HepG2 (cell line): ENCODE measurements at regions not wholly inside any gene's neighbourhood (a gene's known extent, or its start where the extent isn't known, plus 50 kb on each side); places are given as distances from the start of the nearest gene placed in this dataset.
"Not testable (repeated sequence)": the region's sequence is repeated elsewhere in the genome, so short reads cannot be mapped to it uniquely, and the experiment has no call there.

ENCODE experiments used
- ATAC-seq: fragments of 200-7000 bp; cut with Tn5 transposase; 3 replicates; pipeline ENCODE4 v1.9.1; 2020; ENCODE audit warnings: mild to moderate bottlenecking, moderate library complexity
- BruUV-seq: library from RNA; stranded (reverse); fragments of 400-500 nt; replicated peaks from 2 replicates; lab custom pipeline; 2021; lab: Mats Ljungman, UMichigan
- CTCF ChIA-PET: fragments of 300-600 bp; formaldehyde crosslinking; extraction: SDS; loops from one replicate; lab custom pipeline; 2021; ENCODE audit warnings: low total read pairs, inconsistent platforms, low intra/inter-chr PET ratio; lab: Yijun Ruan, JAX
- POLR2A ChIA-PET: fragments of 350-600 bp; sonication (Branson Sonifier 250); formaldehyde crosslinking; loops from one replicate; lab custom pipeline; 2020; ENCODE audit warnings: antibody characterized with exemption, inconsistent platforms; lab: Yijun Ruan, JAX
- DNase-seq: peaks from one replicate; pipeline ENCODE4 v3.0.0-alpha.2; 2015; ENCODE audit warnings: low spot score
- FAIRE-seq: peaks from 3 replicates; lab custom pipeline; 2011; peaks lifted over from hg19 to GRCh38; lab: Jason Lieb, UNC
- H2AFZ ChIP-seq: one replicate; pipeline ENCODE4 v1.6.1; 2011; ENCODE audit warnings: low read length, inconsistent platforms
- H3K27ac ChIP-seq: fragments of 300-600 bp; 3 replicates; pipeline ENCODE4 v1.8.0; 2011; ENCODE audit warnings: mixed run types, mild to moderate bottlenecking, mixed read lengths, low read length, inconsistent platforms; ENCODE audit not compliant: insufficient read depth; ENCODE audit errors: extremely low read length
- H3K27me3 ChIP-seq, 2 experiments: fragments of 200-600 bp in 1 of 2; 2 replicates in 1 of 2; 3 replicates in 1 of 2; pipeline versions ENCODE4 v1.6.0 to v1.8.0; 2011; ENCODE audit warnings: low read length in 2 of 2, mild to moderate bottlenecking in 2 of 2, moderate library complexity in 2 of 2, inconsistent platforms in 1 of 2; ENCODE audit not compliant: insufficient read depth in 2 of 2, control insufficient read depth in 1 of 2
- H3K36me3 ChIP-seq, 2 experiments: fragments of 200-600 bp in 1 of 2; replicated peaks in 1 of 2; 2 replicates in 1 of 2; 3 replicates in 1 of 2; pipeline versions ENCODE4 v1.5.1 to v1.8.0; 2011; ENCODE audit warnings: low read length in 2 of 2, inconsistent platforms in 1 of 2; ENCODE audit not compliant: insufficient read depth in 2 of 2, control insufficient read depth in 1 of 2
- H3K4me1 ChIP-seq: 2 replicates; pipeline ENCODE4 v1.5.1; 2012; ENCODE audit warnings: low read length, inconsistent platforms; ENCODE audit not compliant: insufficient read depth
- H3K4me2 ChIP-seq: 2 replicates; pipeline ENCODE4 v1.6.0; 2011; ENCODE audit warnings: low read depth, low read length, inconsistent platforms
- H3K4me3 ChIP-seq, 3 experiments: fragments of 200-600 bp in 1 of 3; sonication (generic), shearing (Covaris generic) in 1 of 3; replicated peaks in 1 of 3; 2 replicates each; pipeline ENCODE4 v1.5.1; 2011 to 2016; ENCODE audit warnings: low read length in 3 of 3, inconsistent platforms in 2 of 3, low read depth in 2 of 3, mild to moderate bottlenecking in 2 of 3, control low read depth in 1 of 3, mixed read lengths in 1 of 3; ENCODE audit not compliant: insufficient read depth in 1 of 3
- H3K79me2 ChIP-seq: one replicate; pipeline ENCODE4 v1.6.1; 2011; ENCODE audit warnings: low read length, inconsistent platforms; ENCODE audit not compliant: insufficient read depth
- H3K9ac ChIP-seq: 2 replicates; pipeline ENCODE4 v1.6.0; 2011; ENCODE audit warnings: mild to moderate bottlenecking, low read depth, low read length, inconsistent platforms; ENCODE audit not compliant: insufficient read depth
- H3K9me3 ChIP-seq: 2 replicates; pipeline ENCODE4 v1.5.1; 2012; ENCODE audit warnings: mild to moderate bottlenecking, low read length
- H4K20me1 ChIP-seq: 2 replicates; pipeline ENCODE4 v1.6.0; 2011; ENCODE audit warnings: inconsistent platforms, mild to moderate bottlenecking, low read length, moderate library complexity; ENCODE audit not compliant: insufficient read depth
- ZNF143 ChIP-seq: sonication (generic); formaldehyde crosslinking; IDR thresholded peaks from 2 replicates; pipeline ENCODE4 v1.4.0; 2020; ENCODE audit warnings: missing genetic modification reagents
- WGBS: methylation state at CpG from one replicate; pipeline ENCODE4 v1.1.6; 2017; ENCODE audit warnings: low lambda C conversion rate; 5-methylcytosine and 5-hydroxymethylcytosine counted together
- in situ Hi-C: cut with HindIII; loops from 2 replicates; pipeline ENCODE4 v1.10.0; 2017; ENCODE audit warnings: low pct_unique_long_range_greater_than_20kb; ENCODE audit not compliant: extremely low pct_ligation_motif_present
- intact Hi-C: fragments of 100-400 bp; cut with micrococcal nuclease; formaldehyde crosslinking; loops from one replicate; pipeline ENCODE4 v1.10.0; 2022; ENCODE audit not compliant: unreplicated experiment

DNA sequence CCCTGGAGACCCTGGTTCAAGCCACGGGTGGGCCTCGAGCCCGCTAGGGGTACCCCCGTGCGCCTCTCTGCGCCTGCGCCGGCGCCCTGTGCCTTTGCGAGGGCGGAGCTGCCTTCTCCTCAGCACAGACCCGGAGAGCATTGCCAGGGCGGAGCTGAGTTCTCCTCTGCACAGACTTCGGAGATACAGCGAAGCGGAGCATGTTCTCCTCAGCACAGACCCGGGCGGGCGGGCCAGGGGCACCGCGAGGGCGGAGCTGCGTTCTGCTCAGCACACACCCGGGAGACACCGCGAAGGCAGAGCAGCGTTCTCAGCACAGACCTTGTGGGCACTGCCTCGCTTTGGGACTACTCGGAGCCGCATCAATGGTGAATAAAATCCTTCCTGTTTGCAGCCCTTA lies 753.0 kb downstream of the SPATA31A1 start:
- H3K27ac ChIP-seq, H3K4me3 ChIP-seq, H4K20me1 ChIP-seq, CTCF ChIA-PET, ATAC-seq, FAIRE-seq, H3K9me3 ChIP-seq, POLR2A ChIA-PET, BruUV-seq, H2AFZ ChIP-seq, H3K4me2 ChIP-seq, H3K27me3 ChIP-seq, DNase-seq, H3K79me2 ChIP-seq, intact Hi-C loops, in situ Hi-C loops, H3K36me3 ChIP-seq, H3K4me1 ChIP-seq, H3K9ac ChIP-seq: not testable (repeated sequence)
- 96% methylated on average over 14 of the region's 30 CpGs for WGBS

DNA sequence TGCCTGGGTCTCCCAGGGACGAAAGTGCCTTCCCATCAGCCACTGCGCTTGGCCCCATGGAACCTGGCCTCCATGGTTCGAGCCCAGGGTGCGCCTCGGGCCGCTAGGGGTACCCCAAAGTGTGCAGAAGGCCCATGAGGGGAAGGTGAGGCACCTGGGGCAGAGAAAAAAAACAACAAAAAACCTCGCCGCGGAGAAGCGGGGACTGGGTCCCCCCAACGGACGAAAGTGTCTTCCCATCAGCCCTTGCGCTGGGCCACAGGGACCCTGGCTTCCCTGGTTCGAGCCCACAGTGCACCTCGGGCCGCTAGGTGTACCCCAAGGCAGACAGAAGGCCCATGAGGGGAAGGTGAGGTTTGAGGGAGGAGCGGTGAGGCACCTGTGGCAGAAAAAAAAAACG lies 755.3 kb downstream of the SPATA31A1 start:
- DNase-seq, H3K9ac ChIP-seq, H3K27ac ChIP-seq, H3K9me3 ChIP-seq, BruUV-seq, H2AFZ ChIP-seq, H3K36me3 ChIP-seq, H3K79me2 ChIP-seq, H4K20me1 ChIP-seq, in situ Hi-C loops, H3K4me1 ChIP-seq, POLR2A ChIA-PET, ATAC-seq, intact Hi-C loops, CTCF ChIA-PET, FAIRE-seq, H3K27me3 ChIP-seq, H3K4me3 ChIP-seq: not testable (repeated sequence)
- WGBS, result 68% methylated on average over 12 of the region's 18 CpGs
- H3K4me2 ChIP-seq, result peak overlapping the region; percentile 39
- peak; percentile 34; the same call in 1 of the 2 replicates for TF ChIP-seq ZNF143 (CRISPR knock-in tag)

DNA sequence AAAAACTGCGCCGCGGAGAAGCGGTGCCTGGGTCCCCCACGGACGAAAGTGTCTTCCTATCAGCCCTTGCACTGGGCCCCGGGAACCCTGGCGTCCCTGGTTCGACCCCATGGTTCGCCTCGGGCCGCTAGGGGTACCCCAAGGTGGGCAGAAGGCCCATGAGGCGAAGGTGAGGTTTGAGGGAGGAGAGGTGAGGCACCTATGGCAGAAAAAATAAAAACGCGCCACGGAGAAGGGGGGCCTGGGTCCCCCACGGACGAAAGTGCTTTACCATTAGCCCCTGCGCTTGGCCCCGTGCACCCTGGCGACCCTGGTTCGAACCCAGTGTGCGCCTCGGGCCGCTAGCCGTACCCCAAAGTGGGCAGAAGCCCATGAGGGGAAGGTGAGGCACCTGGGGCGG lies 756.1 kb downstream of the SPATA31A1 start:
- H3K27me3 ChIP-seq, H3K79me2 ChIP-seq, H2AFZ ChIP-seq, H3K36me3 ChIP-seq, intact Hi-C loops, H3K4me1 ChIP-seq, CTCF ChIA-PET, ATAC-seq, H3K27ac ChIP-seq, FAIRE-seq, in situ Hi-C loops, H3K9me3 ChIP-seq, DNase-seq, H4K20me1 ChIP-seq, POLR2A ChIA-PET, H3K9ac ChIP-seq, BruUV-seq, H3K4me2 ChIP-seq: not testable (repeated sequence)
- peak overlapping the region in 1 of 3 experiments; percentile 23; a peak in 2 of 6 replicates for H3K4me3 ChIP-seq
- 59% methylated on average over 18 of the region's 27 CpGs for WGBS

DNA sequence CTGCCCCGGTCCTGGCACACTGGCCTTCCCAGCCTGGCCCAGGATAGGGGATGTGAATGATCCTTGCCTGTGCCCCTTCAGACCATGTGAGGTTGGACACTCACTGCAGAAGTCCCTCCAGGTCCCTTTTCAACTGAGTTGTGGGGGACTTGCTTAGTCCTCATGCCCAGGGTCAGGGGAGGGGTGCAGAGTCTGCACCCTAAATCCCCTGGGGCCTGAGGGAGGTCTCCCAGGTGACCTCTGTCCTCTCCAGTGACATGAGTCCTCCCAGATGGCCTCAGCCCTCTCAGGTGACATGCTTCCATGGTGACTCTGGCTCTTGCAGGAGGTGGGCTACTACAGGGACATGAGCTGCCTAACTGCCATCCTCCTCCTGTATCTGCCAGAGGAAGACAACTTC lies 775.1 kb downstream of the SPATA31A1 start:
- H3K4me2 ChIP-seq, H3K9ac ChIP-seq, H4K20me1 ChIP-seq, POLR2A ChIA-PET, H3K79me2 ChIP-seq, DNase-seq, ATAC-seq, FAIRE-seq, CTCF ChIA-PET, H3K27me3 ChIP-seq, H3K4me3 ChIP-seq, H2AFZ ChIP-seq, H3K27ac ChIP-seq, intact Hi-C loops, H3K9me3 ChIP-seq, in situ Hi-C loops, H3K4me1 ChIP-seq, BruUV-seq, H3K36me3 ChIP-seq: not testable (repeated sequence)
- WGBS, result no CpG with 5 or more reads among the region's 1 CpG
